T-helper 17 cell (primary cell): ENCODE measurements at regions not wholly inside any gene's neighbourhood (a gene's known extent, or its start where the extent isn't known, plus 50 kb on each side); places are given as distances from the start of the nearest gene placed in this dataset.

Source experiments
- ATAC-seq: fragments of 150-1000 bp; cut with Tn5 transposase; 2 replicates; pipeline ENCODE4 v1.10.0; 2021; ENCODE audit warnings: mild to moderate bottlenecking, moderate library complexity
- DNase-seq, 3 donors: peaks; one replicate each; pipeline versions ENCODE4 v3.0.0 to v3.0.0-alpha.2; 2020 to 2021
- H3K9me3 ChIP-seq: one replicate; pipeline ENCODE4 v1.7.0; 2013; ENCODE audit warnings: low read length, mild to moderate bottlenecking; ENCODE audit not compliant: control insufficient read depth, poor library complexity, severe bottlenecking
- H3K27ac Mint-ChIP-seq: one replicate; pipeline ENCODE4 v1.8.0; 2022; ENCODE audit warnings: mild to moderate bottlenecking, moderate library complexity, mixed read lengths
- H3K27me3 Mint-ChIP-seq: one replicate; pipeline ENCODE4 v1.8.0; 2022; ENCODE audit warnings: mixed read lengths
- H3K36me3 Mint-ChIP-seq: one replicate; pipeline ENCODE4 v1.8.0; 2022; ENCODE audit warnings: low read depth, mixed read lengths
- H3K4me1 Mint-ChIP-seq: one replicate; pipeline ENCODE4 v1.8.0; 2022; ENCODE audit warnings: mild to moderate bottlenecking, mixed read lengths
- H3K4me3 Mint-ChIP-seq: one replicate; pipeline ENCODE4 v1.8.0; 2022; ENCODE audit warnings: mild to moderate bottlenecking, moderate library complexity, mixed read lengths

GRCh38 chr5:54745599-54745998, 228.0 kb downstream of the SNX18 start:
- H3K27ac Mint-ChIP-seq: no peak overlapping the region
- ATAC-seq: no peak
- DNase-seq: no peak
- H3K27me3 Mint-ChIP-seq: no peaks in the 10 kb centered on the region
- H3K9me3 ChIP-seq: no peaks in the 10 kb centered on the region
- peaks cover 25% of the 10 kb centered on the region for H3K4me1 Mint-ChIP-seq
- no peaks in the 10 kb centered on the region for H3K36me3 Mint-ChIP-seq
- no peak overlapping the region for H3K4me3 Mint-ChIP-seq

DNA sequence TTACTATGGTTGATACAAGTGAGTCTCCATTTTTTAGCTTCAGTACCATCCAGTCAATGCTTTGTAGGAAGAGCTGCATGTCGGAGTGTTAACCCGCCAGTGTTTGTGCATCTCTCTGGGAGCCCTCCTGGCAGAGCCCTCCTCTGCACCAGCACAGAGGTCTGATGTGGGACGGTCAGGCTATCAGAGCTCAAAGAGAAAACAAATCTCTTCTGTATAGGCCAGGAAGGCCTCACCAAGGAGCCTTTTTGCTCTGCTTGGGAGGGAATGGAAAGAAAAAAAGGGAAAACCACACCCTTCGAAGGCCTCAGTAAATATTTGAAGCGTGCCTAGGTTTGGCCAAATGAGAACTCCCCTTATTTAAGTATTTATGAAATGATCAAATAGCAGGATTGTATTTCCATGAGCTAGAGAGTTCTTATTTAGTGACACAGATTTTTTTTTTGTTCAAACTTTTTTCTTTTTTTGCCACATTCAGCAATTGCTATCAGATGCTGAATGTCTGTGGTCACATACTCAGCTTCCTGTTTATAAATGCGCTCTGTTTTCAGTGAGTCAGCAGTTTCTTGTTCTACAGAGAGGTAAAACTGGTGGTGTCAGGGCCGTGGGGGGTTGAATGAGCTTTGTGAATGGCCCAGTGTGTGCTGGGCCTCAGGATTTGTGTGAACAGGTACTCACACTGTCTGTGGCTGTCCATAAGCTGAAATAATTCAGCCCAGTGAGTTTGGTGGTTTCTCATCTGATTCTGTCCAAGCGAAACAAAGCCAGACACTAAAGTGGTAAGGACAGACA, 226.6 kb downstream of the SNX18 start:
- H3K4me3 Mint-ChIP-seq: peak overlapping the region; percentile 77

GRCh38 chr5:54743581-54743980, 226.0 kb downstream of the SNX18 start:
- Mint-ChIP-seq H3K27me3 (no peaks in the 10 kb centered on the region), H3K27ac (peak overlapping the region; percentile 82), H3K36me3 (peaks cover 1% of the 10 kb centered on the region), H3K4me3 (no peak overlapping the region), H3K4me1 (peaks cover 31% of the 10 kb centered on the region)
- H3K9me3 ChIP-seq: no peaks in the 10 kb centered on the region
- ATAC-seq (no peak), DNase-seq (no peak)

More for the DNA sequence above, 226.6 kb downstream of the SNX18 start:
- Mint-ChIP-seq H3K36me3 (no peaks in the 10 kb centered on the region), H3K27me3 (no peaks in the 10 kb centered on the region), H3K27ac (peak overlapping the region; percentile 82), H3K4me1 (peaks cover 29% of the 10 kb centered on the region)
- DNase-seq: peak in 1 of 3 donors; percentile 13
- ATAC-seq: peak; percentile 95
- H3K9me3 ChIP-seq: no peaks in the 10 kb centered on the region

DNA sequence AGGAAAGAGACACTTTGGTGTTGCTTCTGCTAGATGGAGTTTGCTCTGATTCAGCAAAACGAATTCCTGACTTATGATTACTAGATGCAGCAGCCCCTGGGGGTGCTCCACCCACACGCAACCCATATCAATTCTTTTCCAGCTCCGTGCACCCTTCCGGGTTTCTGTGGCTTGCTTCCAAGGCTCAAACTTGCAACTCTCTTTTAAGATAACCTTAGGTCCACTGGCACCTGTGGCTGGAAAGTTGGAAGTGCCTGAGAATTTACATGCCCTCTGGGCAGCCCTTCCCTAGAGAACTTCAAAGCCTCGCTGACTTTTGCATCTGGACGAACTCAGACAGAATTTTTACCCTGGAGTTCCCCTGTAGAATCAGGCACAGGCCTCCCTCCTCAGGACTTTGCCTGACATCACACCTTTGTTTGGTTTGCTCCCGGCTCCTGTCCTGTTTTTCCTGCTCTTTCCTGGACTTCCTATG, 224.9 kb downstream of the SNX18 start:
- peak overlapping the region; percentile 63 for H3K27ac Mint-ChIP-seq
- DNase-seq (no peak), ATAC-seq (no peak)
- H3K36me3 Mint-ChIP-seq: peaks cover 4% of the 10 kb centered on the region
- no peaks in the 10 kb centered on the region for H3K9me3 ChIP-seq
- H3K4me3 Mint-ChIP-seq: no peak overlapping the region
- peaks cover 34% of the 10 kb centered on the region for H3K4me1 Mint-ChIP-seq
- no peaks in the 10 kb centered on the region for H3K27me3 Mint-ChIP-seq

DNA sequence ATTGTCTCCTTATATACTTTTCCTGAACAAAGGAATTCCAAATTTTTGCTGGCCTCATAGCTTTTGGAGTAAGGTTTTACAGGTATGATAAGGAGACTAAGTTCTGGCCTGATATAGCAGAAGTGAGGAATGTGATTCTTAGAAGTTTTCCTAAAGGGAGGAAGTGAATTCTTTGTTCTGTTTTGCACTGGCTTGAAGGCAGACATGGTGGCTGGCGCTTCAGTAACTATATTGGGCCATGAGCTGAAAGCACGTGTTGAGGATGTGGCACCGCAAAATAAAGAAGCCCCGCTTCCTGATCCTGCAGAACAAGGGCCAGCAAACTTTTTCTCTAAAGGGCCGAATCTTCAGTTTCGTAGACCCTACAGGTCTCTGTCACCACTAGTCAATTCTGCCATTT, 224.2 kb downstream of the SNX18 start:
- Mint-ChIP-seq H3K27ac (no peak overlapping the region), H3K36me3 (peaks cover 4% of the 10 kb centered on the region), H3K27me3 (no peaks in the 10 kb centered on the region), H3K4me3 (no peak overlapping the region), H3K4me1 (peaks cover 34% of the 10 kb centered on the region)
- ATAC-seq: no peak
- H3K9me3 ChIP-seq: no peaks in the 10 kb centered on the region
- no peak for DNase-seq

DNA sequence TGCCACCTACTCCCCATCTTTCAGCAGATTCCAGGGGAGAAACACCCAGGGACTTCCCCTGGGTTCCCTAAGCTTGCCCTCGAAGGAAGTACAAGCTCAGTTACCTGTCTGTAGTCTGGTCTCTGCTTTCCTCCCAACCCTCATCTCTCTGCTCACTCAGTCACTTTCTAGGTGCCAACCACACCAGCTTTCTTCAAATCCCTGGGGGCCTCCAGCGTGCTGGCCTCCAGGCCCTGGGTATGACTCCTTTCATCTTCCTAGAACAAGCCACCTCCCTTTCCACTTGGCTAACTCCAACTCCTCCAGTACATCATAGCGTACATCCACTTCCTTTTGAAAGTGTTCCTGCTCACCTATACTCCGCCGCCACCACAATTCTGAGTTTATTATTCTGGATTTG, 222.6 kb downstream of the SNX18 start:
- Mint-ChIP-seq H3K36me3 (peaks cover 4% of the 10 kb centered on the region), H3K27ac (peak overlapping the region; percentile 67), H3K4me3 (no peak overlapping the region), H3K4me1 (peaks cover 27% of the 10 kb centered on the region), H3K27me3 (peaks cover 5% of the 10 kb centered on the region)
- ATAC-seq: no peak
- no peaks in the 10 kb centered on the region for H3K9me3 ChIP-seq
- no peak for DNase-seq

- H3K27ac Mint-ChIP-seq: no peak overlapping the region
These were observed 221.8 kb downstream of the SNX18 start for GRCh38 chr5:54739371-54739770.

GRCh38 chr5:54738973-54739367, 221.4 kb downstream of the SNX18 start:
- H3K27me3 Mint-ChIP-seq: peaks cover 5% of the 10 kb centered on the region
- H3K9me3 ChIP-seq: no peaks in the 10 kb centered on the region
- peaks cover 18% of the 10 kb centered on the region for H3K4me1 Mint-ChIP-seq
- ATAC-seq (no peak), DNase-seq (no peak)
- no peak overlapping the region for H3K27ac Mint-ChIP-seq
- peaks cover 4% of the 10 kb centered on the region for H3K36me3 Mint-ChIP-seq
- H3K4me3 Mint-ChIP-seq: no peak overlapping the region

More at GRCh38 chr5:54739371-54739770, 221.8 kb downstream of the SNX18 start:
- DNase-seq (no peak), ATAC-seq (no peak)
- H3K36me3 Mint-ChIP-seq: peaks cover 4% of the 10 kb centered on the region
- H3K9me3 ChIP-seq: no peaks in the 10 kb centered on the region
- no peak overlapping the region for H3K4me3 Mint-ChIP-seq
- peaks cover 5% of the 10 kb centered on the region for H3K27me3 Mint-ChIP-seq
- H3K4me1 Mint-ChIP-seq: peaks cover 22% of the 10 kb centered on the region

DNA sequence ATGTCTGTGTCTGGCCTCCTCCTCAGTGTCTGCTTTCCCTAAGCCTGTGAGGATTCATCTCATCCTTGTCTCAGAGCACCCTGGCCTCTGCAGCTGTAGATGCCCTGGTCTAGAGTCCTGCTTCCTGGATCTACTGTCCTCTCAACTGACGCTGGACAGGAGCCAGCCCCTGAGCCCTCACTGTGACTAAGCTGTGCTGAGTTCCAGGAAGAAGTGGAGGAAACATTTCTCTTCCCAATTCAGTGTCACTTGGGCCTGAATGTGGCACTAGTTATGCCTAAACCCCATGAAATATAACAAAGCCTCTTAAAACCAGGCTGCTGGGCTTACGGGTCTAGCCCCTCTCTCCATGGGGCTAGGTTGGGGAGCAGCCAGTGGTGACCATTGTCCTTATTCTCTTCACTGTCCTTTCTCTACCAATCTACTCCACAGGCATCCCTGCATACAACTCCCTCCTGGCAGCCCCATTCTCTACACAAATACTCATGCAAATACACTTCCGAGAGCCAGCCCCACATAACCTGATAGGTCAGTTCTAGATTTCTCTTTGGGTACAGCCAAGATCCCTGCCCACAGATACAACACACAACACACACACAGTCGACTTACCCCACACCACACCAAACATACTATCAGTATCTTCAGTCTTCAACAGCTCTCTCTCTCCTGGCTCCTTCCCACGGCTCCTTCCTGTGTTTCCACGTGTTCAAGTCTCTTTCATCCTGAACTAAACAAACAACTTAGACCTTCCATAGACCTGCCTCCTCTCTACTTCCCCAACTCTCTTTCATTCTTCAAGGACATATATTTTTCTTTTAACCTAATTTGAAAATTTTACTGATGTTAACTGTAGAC, 220.8 kb downstream of the SNX18 start:
- DNase-seq: no peak
- H3K27me3 Mint-ChIP-seq: peaks cover 5% of the 10 kb centered on the region
- H3K4me3 Mint-ChIP-seq: no peak overlapping the region
- no peaks in the 10 kb centered on the region for H3K9me3 ChIP-seq
- no peak for ATAC-seq
- H3K27ac Mint-ChIP-seq: no peak overlapping the region
- peaks cover 4% of the 10 kb centered on the region for H3K36me3 Mint-ChIP-seq
- H3K4me1 Mint-ChIP-seq: peaks cover 14% of the 10 kb centered on the region

DNA sequence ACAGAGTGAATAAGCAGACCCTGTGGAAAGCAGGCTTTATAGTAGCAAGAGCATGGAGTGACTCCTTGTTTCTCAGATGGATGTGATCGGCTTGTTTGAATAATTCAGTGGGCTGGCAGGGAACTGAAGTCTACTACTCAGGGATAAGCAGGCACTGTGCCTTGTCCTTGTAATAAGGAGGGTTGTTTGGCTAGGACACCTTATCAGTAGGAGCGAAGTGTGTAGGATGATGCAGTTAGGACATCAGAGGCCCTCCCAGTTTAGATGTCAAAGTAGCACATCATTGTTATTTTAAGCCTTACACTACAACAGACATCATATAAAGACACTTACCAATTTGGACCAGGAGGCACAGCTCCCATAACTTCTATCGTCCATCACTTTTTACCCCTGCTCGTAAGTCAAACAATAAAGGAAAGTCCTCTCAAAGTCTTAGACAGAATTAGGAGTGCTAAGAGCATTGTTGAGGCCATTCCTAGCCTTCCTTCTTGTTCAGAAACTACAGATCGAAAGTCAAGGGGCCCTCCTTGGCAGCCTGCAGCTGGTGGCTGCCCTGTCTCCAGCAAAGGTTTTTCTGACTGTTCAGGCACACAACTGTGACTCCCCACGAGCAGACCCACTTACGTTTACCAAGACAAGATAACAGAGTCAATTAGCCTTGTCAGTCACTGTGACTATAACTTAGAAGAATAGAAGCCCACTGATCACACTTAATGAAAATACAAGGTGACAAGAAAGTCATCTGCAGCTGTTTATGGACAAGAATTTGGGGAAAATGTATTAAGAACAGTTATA, 218.6 kb downstream of the SNX18 start:
- peaks cover 4% of the 10 kb centered on the region for H3K36me3 Mint-ChIP-seq

DNA sequence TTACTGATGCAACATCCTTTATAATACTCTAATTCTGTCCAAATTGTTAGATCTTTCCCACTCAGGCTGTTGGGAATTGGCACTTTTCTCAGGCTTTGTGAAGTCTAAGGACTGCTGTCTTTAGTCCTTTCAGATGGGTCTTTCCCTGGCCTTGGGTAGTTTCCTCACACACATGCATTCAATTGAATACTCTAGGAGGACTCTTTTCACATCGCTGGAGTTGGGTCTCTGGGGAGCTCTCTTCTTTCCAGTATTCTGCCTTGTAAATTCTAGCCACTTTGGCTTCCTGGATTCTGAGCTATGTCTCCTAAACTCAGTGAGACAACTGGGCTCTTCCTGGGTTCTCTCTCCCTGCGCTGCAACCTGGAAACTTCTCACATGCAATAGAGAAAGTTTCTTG, 215.5 kb downstream of the SNX18 start:
- no peak overlapping the region for H3K27ac Mint-ChIP-seq
- ATAC-seq (no peak), DNase-seq (no peak)
- H3K4me1 Mint-ChIP-seq: no peaks in the 10 kb centered on the region
- no peak overlapping the region for H3K4me3 Mint-ChIP-seq
- H3K9me3 ChIP-seq: no peaks in the 10 kb centered on the region
- H3K36me3 Mint-ChIP-seq: no peaks in the 10 kb centered on the region
- peaks cover 5% of the 10 kb centered on the region for H3K27me3 Mint-ChIP-seq

More for the DNA sequence above, 218.6 kb downstream of the SNX18 start:
- Mint-ChIP-seq H3K4me1 (peaks cover 9% of the 10 kb centered on the region), H3K4me3 (no peak overlapping the region), H3K27ac (no peak overlapping the region), H3K27me3 (peaks cover 5% of the 10 kb centered on the region)
- ATAC-seq (no peak), DNase-seq (no peak)
- no peaks in the 10 kb centered on the region for H3K9me3 ChIP-seq

- H3K36me3 Mint-ChIP-seq: no peaks in the 10 kb centered on the region
- no peak overlapping the region for H3K4me3 Mint-ChIP-seq
- no peaks in the 10 kb centered on the region for H3K4me1 Mint-ChIP-seq
- H3K9me3 ChIP-seq: no peaks in the 10 kb centered on the region
- H3K27ac Mint-ChIP-seq: no peak overlapping the region
- no peak for DNase-seq
- H3K27me3 Mint-ChIP-seq: peaks cover 10% of the 10 kb centered on the region
- ATAC-seq: no peak
These were observed 214.5 kb downstream of the SNX18 start for GRCh38 chr5:54732108-54732507.

- ATAC-seq: no peak
- Mint-ChIP-seq H3K27me3 (peaks cover 5% of the 10 kb centered on the region), H3K36me3 (no peaks in the 10 kb centered on the region), H3K27ac (no peak overlapping the region), H3K4me3 (no peak overlapping the region), H3K4me1 (no peaks in the 10 kb centered on the region)
- DNase-seq: no peak
- H3K9me3 ChIP-seq: no peaks in the 10 kb centered on the region
These were observed 211.0 kb downstream of the SNX18 start for GRCh38 chr5:54728588-54728915.
